HT-29 (cell line): ENCODE measurements at regions not wholly inside any gene's neighbourhood (a gene's known extent, or its start where the extent isn't known, plus 50 kb on each side); places are given as distances from the start of the nearest gene placed in this dataset.
"Not testable (repeated sequence)": the region's sequence is repeated elsewhere in the genome, so short reads cannot be mapped to it uniquely, and the experiment has no call there.

Source experiments
- DNase-seq: peaks from one replicate; pipeline ENCODE4 v3.0.0-alpha.2; 2015; ENCODE audit warnings: low spot score

DNA sequence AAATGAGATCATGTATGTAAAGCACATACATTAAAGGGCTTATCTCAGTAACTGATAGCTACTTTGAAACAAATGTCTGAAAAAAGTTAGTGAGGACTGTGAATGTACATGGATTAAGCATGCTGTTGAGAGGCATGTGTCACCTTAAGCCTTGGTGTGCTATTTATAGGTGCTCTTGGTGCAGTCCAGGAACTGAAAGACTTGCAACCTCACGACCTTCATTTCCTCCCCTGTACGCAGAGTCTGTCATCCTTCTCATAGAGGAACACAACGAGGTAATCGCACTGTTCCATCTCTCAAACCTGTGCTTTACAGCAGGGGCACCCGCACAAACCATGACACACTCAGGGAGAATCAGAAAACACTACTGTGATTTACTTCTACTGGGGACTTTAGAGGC, 65.6 kb downstream of the UFM1 start:
- peak; percentile 9 for DNase-seq

DNA sequence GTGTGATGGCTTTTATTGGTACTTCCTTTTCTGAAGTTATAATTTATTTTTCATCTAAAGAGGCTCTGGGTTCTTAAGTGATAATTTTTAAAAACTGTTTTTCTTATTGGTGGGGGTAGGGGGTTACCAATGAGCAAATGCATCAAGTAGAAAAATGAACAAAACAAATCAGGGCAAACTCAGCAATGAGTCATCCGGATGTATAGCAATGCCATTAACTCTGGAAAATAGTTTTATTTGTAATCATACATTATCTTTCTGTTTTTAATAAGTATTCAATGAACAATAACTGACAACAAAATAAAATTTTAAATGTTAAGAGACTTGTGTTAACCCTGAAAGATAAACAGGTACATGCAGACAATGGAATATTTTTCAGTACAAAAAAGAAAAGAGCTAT, 67.6 kb downstream of the UFM1 start:
- no peak for DNase-seq

DNA sequence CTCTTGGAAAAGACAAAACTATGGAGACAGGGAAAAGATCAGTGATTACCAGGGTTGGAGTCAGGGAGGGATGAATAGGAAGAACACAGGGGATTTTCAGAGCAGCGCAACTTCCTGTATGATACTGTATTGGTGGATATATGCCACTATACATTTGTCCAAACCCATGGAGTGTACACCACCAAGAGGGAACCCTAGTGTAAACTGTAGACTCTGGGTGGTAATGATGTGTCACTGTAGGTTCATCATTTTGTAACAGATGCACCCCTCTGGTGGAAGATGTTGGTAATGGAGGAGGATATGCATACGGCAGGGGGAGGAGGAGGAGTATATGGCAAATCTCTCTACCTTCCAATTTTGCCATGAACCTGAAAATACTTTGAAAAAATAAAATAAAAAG, 68.1 kb downstream of the UFM1 start:
- peak; percentile 61 for DNase-seq

DNA sequence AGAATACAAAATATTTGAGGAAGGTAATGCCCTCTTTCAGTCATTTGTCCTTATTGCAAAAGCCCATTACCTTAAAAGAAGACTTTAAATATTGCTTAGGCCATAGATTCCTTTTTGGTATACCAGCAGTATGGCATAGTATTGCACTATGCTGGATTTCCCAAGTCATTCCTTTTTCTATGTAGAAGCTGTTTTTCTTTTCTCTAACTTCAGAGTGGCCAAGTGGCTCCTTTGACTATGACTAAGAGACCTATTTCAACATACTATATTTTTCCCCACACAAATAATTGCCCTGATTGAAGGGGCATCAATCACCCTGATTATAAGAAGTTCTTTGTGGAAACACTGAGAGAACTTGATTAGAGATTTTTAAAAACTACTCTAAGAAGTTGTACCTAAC, 68.6 kb downstream of the UFM1 start:
- no peak for DNase-seq

DNA sequence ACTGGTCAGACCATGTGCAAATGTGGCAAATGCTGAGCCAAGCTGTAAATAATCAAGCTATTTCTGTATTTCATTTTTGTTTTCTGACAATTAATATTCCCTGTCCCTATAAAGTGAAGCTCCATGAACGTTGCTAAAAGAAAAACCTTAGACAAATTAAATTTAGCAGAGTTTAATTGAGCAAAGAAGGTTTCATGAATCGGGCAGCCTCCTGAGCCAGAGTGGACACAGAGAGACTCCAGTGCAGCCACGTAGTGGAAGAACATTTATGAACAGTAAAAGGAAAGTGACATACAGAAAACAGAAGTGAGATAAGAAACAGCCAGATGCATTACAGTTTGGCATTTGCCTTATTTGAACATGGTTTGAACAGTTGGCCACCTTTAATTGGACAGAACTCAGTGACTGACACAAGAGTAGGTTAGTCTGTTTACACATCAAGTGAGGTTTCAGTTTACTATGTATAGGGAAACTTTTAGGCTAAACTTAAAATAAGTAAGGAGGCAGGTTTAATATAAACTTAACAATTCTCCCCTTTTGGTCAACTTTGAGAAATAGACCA, 69.7 kb downstream of the UFM1 start:
- DNase-seq, result no peak

DNA sequence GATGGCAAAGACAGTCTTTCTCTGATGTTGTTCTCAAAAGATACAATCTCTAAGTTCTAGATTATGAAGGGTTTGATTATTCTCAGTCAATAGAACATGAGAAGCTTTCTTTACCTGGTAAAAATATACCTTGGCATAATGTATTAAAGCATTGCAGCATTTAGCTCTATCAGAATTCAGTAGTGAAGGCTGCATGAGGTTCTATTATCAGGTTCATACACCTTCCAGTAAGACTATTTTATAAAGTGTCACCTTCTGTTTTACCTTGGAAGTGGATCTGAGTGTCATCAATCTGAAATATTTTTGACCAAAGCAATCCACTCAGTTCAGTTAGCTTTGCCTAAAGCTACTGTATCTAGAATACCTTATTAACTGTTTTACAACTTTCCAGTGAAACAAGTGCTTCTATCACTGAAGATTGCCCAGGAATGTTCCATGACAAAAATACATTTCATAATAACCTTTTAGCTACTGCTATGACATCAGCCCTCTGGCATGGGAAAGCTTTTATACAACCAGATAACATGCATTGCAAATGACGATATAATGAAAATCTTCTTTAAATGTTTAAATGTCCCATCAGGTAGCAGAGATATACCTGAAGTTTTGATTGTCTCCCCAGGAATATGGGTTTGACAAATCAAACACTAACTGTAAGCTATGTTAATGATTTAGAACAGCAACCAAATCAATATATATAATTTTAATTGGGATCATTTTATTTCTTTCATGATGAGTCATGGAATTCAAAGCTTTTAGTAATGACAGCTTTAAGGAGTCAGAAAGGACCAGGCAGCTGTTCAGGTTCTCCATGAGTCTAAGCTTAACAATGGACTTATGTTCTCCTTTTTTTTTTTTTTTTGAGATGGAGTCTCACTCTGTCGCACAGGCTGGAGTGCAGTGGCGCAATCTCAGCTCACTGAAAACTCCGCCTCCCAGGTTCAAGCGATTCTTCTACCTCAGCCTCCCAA, 72.2 kb downstream of the UFM1 start:
- DNase-seq, result no peak

DNA sequence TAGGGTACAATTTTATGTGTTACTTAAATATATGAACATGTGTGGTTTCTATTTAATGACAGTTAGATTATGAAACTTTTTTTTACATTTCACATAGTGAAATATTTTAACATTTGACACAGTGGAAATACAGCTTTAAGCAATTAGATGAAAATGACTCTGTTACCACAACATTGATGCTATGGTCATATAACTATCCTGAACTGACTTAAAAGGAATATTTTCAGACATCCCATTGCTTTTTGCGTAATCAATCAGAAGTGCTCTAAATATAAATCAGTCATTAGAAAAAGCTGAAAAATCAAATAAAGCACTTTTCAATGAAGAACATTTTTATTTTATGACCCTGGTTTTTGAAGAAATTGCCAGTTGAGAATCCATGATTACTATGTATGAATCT, 80.3 kb downstream of the UFM1 start:
- DNase-seq, result no peak

DNA sequence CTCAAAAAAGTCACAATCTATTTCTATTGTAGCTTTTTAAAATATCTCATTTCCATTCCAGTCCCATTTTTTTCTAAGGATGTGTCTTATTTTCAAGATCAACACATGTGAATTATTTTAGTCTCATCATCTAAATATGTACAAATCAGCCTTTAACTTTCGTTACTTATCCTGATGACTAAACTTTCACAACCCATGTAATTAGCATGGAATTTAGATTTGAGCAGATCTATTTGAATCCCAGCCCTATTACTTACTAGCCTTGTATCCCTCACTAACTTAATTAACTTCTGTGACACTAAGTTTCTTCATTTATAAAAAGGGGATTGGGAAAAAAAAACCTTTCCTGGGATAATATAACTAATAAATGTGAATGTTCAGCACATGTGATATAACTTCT, 81.1 kb downstream of the UFM1 start:
- no peak for DNase-seq

DNA sequence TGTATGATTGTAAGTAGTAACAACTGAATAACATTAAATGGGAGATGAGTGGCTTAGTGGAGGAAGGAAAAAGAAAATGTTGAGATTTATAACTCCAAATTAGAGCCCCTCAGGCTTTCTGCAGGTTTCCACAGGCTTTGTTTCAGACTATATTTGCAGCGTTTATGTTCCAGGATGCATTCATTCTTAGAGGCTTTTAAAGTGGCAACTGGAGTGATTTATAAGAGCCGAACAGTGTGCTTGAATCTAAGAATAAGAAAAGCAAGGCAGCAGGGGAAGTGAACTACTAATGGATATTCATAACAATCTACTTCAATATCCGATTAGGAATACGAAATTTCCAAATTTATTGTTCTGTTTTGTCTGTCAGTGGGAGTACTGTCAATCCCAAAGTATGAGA, 91.0 kb downstream of the UFM1 start:
- no peak for DNase-seq

DNA sequence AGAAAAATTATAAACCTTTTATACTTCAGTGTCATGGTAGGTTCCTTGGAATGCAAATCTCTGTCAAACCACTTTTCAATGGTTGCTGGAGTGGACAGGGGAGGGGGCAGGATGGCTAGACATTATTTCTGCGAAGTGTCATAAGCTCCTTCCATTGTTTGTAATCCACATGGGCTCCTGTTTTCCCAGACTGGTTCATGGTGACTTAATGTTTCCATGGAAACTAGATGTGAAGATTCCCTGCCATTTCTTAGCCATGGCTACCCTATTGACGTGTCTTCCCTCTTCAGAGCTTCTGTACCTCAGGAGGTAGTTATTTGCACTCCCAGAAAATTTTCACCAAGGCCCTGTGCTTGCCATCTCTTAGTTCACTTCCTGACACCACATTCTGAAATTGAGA, 95.3 kb downstream of the UFM1 start:
- no peak for DNase-seq

DNA sequence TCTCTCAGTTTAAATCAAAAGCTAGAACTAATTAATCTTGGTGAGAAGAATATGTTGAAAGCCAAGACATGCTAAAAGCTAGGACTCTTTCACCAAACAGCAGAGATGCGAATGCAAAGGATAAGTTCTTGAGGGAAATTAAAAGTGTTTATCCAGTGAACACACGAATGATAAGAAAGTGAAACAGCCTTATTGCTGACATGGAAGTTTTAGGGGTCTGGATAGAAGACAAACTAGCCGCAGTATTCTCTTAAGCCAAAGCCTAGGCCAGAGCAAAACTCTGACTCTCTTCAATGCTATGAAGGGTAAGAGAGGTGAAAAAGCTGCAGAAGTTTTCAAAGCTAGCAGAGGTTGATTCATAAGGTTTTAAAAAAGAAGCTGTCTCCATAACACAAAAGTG, 103.0 kb downstream of the UFM1 start:
- DNase-seq, result no peak

DNA sequence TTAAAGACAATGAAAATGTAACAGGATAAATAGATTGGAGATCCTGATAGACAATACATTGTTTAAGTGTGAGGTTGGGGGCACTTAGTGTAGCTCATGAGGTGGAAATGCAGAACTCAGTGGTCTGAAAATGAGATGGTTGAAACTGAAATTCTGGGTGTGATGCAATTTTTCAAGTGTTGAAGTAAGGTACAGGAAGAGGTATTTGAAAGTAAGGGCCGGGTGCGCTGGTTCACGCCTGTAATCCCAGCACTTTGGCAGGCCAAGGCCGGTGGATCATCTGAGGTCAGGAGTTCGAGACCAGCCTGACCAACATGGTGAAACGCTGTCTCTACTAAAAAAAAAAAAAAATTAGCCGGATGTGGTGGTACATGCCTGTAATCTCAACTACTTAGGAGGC, 113.0 kb downstream of the UFM1 start:
- DNase-seq, result no peak

DNA sequence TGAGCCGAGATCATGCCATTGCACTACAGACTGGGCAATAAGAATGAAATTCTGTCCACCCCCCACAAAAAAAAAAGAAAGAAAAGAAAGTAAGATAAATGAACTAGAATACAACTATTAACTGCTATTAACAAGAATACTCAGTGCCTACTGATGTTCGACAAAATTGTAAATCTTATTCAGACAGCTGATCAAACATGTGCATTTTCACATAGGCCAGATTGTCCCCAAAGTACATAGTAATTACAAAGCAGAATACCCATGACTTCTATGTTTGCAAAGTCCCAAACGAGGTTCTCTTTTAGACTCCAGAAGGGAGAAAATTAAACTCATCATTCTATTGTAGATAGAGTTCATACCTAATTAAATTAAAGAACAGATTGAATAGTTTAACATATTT, 113.4 kb downstream of the UFM1 start:
- DNase-seq, result no peak

DNA sequence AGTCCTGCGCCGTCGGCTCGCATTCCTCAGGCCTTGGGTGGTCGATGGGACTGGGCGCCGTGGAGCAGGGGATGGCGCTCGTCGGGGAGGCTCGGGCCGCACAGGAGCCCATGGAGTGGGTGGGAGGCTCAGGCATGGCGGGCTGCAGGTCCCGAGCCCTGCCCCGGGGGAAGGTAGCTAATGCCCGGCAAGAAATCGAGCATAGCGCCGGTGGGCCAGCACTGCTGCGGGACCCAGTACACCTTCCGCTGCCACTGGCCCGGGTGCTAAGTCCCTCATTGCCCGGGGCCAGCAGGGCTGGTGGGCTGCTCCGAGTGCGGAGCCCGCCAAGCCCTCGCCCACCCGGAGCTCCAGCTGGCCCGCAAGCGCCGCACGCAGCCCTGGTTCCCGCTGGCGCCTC, 122.8 kb downstream of the UFM1 start:
- DNase-seq, result not testable (repeated sequence)

DNA sequence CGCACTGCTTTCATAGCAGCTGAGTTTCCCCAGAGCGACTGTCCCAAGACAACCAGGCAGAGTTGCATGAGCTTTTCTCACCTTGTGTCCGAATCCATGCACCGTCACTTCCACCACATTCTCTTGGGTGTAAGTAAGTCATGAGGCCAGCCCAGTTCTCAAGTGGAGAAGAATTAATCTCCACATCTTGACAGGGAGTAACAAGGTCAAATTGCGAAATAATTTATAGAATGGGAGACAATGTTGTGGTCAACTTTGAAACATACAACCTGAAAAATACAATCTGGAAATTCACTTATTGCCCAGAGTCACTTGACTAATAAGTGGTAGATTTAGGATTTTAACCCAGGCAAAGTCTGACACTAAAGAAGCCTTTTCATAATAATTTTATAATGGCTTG, 123.7 kb downstream of the UFM1 start:
- DNase-seq, result no peak

DNA sequence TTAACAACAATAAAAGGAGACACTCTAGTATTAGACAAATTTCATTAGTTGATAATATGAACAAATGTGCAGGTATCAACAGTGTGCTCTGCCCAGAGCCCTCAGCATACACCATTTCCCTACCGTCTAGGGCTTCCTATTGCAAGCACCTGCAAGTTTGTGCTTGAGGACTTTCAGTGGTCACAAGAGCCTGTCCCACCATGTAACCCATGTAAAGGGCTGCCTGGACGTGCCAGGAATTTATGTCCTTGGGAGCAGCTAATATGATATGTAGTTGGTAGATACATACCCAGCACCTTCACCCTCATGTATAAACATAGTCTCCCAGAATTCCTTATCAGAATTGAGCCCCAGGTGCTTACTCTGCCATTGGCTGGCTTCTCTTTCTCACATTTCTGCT, 128.0 kb downstream of the UFM1 start:
- no peak for DNase-seq

DNA sequence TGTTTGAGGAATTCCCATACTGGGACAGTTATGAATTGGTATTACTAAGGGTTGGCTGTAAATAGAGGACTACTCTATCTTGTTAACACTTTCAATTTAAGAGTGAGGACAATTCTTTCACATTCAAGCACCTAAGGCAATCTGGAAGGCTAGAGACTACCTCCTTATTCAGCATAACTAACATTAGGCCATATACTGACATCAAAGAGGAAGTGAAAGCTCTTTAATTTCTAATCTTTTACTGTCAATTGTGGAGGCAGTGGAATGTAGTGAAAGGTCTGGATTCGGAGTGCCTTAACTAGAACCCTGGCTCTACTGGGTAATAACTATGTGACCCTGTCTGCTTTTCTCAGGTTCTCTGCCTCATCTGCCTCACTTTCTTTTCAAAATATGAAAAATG, 134.0 kb downstream of the UFM1 start:
- DNase-seq, result no peak

DNA sequence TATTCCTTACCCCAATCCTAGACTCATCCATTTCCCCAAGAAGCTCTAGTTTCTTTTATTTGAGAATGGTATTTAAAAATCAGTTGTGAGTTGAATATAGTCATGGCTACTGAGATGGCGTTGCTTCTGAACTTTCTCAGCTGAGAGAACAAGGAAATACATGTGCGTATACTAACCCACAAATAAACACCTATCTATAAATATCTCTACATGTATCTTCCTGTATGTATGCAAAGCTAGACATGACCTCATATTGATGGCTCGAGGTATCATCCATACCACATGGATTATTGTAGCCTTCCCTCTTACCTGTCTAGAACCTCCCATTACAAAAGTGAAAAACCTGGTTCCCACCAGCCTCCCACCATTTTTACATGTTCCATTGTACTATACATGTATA, 141.0 kb downstream of the UFM1 start:
- no peak for DNase-seq

DNA sequence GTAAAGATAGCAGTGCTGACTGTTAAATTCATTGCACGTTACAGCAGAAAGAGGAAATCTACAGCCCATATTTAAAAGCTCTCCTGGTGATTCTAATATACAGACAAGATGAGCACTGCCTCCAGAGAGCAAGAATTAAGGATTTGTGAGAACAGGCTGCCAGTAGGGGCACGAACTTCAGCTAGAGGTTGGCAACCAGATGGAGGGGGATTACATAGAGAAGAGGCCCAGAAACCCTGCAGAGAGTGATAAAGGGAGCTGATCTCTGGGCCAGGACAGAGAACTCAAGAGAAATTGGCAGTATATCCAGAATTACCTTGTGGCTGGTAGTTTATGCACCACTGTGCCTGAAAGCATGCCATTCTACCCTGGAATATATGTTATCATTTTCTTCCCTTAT, 144.8 kb downstream of the UFM1 start:
- DNase-seq, result no peak

DNA sequence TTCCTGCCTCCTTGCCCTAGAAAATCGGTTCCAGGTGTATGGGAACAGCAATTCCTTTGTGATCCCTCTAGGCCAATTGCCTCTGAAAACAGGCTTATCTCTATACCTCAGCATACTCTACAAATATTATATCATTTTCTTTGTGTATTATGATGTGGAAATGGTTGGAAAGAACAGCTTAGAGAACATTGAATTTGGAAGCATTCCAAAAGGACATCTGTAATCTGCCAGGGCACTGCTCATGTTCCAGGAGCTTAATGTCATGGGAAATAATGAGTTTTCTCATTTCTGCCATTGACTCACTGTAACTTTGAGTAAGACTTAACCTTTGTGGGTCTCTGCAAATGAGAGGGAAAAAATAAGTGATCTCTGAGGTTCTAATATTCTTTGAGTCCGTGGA, 147.3 kb downstream of the UFM1 start:
- DNase-seq, result no peak

DNA sequence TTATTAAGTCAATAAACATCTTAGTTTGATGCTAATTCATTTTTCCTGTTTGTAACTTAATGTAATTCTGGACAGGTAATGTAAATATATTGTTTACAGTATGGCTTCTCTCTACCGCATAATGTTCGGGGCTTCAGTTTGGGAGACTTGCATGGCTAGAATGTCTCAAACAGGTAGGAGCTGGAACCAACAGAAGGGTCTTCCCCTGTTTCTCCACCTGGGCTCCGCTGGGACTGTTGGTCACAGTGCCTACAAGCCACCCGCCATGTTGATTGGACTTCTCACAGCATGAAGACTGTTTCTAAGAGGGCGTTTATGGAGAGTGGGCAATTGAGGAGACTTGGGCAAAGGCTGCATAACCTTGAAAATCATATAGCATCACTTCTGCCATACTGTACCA, 148.6 kb downstream of the UFM1 start:
- DNase-seq, result no peak

DNA sequence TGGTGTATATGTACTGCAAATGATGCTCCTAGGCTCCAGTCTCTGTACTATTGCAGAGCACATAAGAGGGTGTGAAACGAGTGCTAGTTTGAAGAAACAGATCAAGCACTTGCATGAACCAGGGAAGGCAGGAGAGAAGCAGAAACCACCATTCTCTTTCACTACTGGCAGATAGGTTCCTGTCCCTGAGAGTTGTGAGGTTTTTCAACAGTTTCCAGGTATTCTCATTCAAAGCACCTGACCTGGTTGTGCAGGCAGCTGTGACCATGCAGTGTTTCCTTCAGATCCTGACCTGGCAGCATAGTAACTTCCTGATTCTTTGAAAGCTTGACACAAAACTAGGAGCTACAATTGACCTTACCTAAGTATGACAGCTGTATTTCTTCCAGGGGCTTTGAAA, 164.9 kb downstream of the UFM1 start:
- no peak for DNase-seq

DNA sequence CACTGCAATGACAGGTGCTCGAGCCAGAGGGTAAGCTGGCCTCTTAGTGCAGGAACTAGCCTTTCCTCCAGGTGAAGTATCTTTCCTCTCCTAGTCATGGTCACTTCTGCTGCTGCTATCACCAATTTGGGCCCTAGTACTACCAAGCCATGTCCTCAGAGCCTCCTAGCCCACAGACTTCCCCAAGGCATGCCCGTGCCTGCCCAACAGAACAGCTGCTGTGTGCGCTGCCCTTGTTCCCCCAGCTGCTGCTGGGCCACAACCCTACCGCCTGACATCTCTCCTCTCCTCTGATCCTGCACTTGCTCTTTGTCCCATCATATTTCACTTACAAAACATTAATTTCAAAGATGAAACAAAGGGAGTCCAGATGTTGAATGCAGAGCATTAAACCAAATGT, 168.5 kb upstream of the FREM2 start:
- no peak for DNase-seq
